Endothelial cell of umbilical vein (primary cell): ENCODE measurements at regions not wholly inside any gene's neighbourhood (a gene's known extent, or its start where the extent isn't known, plus 50 kb on each side); places are given as distances from the start of the nearest gene placed in this dataset.

Experiments
- BruUV-seq: library from RNA; stranded (reverse); fragments of 400-500 nt; replicated peaks from 2 replicates; lab custom pipeline; 2021; lab: Mats Ljungman, UMichigan
- CTCF ChIA-PET: fragments of 300-600, 350-600 bp; sonication (Branson Sonifier 250); formaldehyde crosslinking; loops from one replicate; lab custom pipeline; 2021; ENCODE audit warnings: antibody characterized with exemption, inconsistent platforms; lab: Charles Lee
- POLR2A ChIA-PET: fragments of 300-600, 350-600 bp; sonication (Branson Sonifier 250); formaldehyde crosslinking; loops from one replicate; lab custom pipeline; 2021; ENCODE audit warnings: antibody characterized with exemption, inconsistent platforms; lab: Charles Lee
- DNase-seq: peaks from one replicate; pipeline ENCODE4 v3.0.0-alpha.2; 2011; ENCODE audit warnings: low read depth, low spot score
- FAIRE-seq: peaks from 2 replicates; lab custom pipeline; 2011; peaks lifted over from hg19 to GRCh38; lab: Jason Lieb, UNC
- H2AFZ ChIP-seq: 2 replicates; pipeline ENCODE4 v1.6.0; 2012; ENCODE audit warnings: low read depth, low read length, control low read depth, inconsistent platforms
- H3K27ac ChIP-seq: 2 replicates; pipeline ENCODE4 v1.5.1; 2011; ENCODE audit warnings: low read depth, mild to moderate bottlenecking, control low read depth, low read length, moderate library complexity; ENCODE audit not compliant: insufficient read depth
- H3K27me3 ChIP-seq, 2 experiments: 2 replicates each; pipeline versions ENCODE4 v1.6.0 to v1.6.1; 2011; ENCODE audit warnings: low read length in 2 of 2, mixed read lengths in 1 of 2; ENCODE audit not compliant: control insufficient read depth in 2 of 2, insufficient read depth in 2 of 2
- H3K36me3 ChIP-seq, 2 experiments: 2 replicates in 1 of 2; 3 replicates in 1 of 2; pipeline ENCODE4 v1.5.1; 2011; ENCODE audit warnings: low read length in 2 of 2, mild to moderate bottlenecking in 1 of 2, moderate library complexity in 1 of 2; ENCODE audit not compliant: control insufficient read depth in 2 of 2, insufficient read depth in 2 of 2; ENCODE audit errors: extremely low read depth in 1 of 2
- H3K4me1 ChIP-seq: 3 replicates; pipeline ENCODE4 v1.5.1; 2011; ENCODE audit warnings: mild to moderate bottlenecking, low read length; ENCODE audit not compliant: control insufficient read depth, insufficient read depth; ENCODE audit errors: extremely low read depth
- H3K4me2 ChIP-seq: 2 replicates; pipeline ENCODE4 v1.6.1; 2011; ENCODE audit warnings: low read length, control low read depth, mixed read lengths; ENCODE audit not compliant: insufficient read depth
- H3K4me3 ChIP-seq, 3 experiments: fragments of 200-600 bp in 1 of 3; sonication (generic), shearing (Covaris generic) in 1 of 3; replicated peaks in 1 of 3; 2 replicates each; pipeline ENCODE4 v1.5.1; 2011 to 2016; ENCODE audit warnings: control low read depth in 3 of 3, low read length in 3 of 3, mild to moderate bottlenecking in 2 of 3, inconsistent platforms in 1 of 3, low read depth in 1 of 3, moderate library complexity in 1 of 3; ENCODE audit not compliant: insufficient read depth in 1 of 3
- H3K79me2 ChIP-seq: 2 replicates; pipeline ENCODE4 v1.6.0; 2012; ENCODE audit warnings: low read length, inconsistent platforms; ENCODE audit not compliant: control insufficient read depth, insufficient read depth
- H3K9ac ChIP-seq: replicated peaks from 2 replicates; pipeline ENCODE3; 2011; ENCODE audit warnings: low read length, control low read depth; ENCODE audit not compliant: insufficient read depth; ENCODE audit errors: extremely low read depth
- H3K9me1 ChIP-seq: replicated peaks from 3 replicates; pipeline ENCODE4 v1.6.0; 2011; ENCODE audit warnings: mild to moderate bottlenecking, low read length; ENCODE audit not compliant: control insufficient read depth, insufficient read depth; ENCODE audit errors: extremely low read depth
- H3K9me3 ChIP-seq: replicated peaks from 2 replicates; pipeline ENCODE4 v1.5.1; 2012; ENCODE audit warnings: low read length, inconsistent platforms; ENCODE audit not compliant: control insufficient read depth, insufficient read depth
- H4K20me1 ChIP-seq: replicated peaks from 2 replicates; pipeline ENCODE3; 2011; ENCODE audit warnings: mild to moderate bottlenecking, low read length; ENCODE audit not compliant: control insufficient read depth, insufficient read depth; ENCODE audit errors: extremely low read depth
- CTCF ChIP-seq, 2 donors: IDR thresholded peaks; 1 replicate in 1 of 2; 2 replicates in 1 of 2; pipeline ENCODE4 v1.5.1; 2011; ENCODE audit warnings: low read length in 2 of 2, mild to moderate bottlenecking in 2 of 2, moderate library complexity in 2 of 2, control low read depth in 1 of 2, inconsistent platforms in 1 of 2, low read depth in 1 of 2; ENCODE audit not compliant: insufficient read depth in 1 of 2; ENCODE audit errors: extremely low read depth in 1 of 2
- EZH2 ChIP-seq: IDR thresholded peaks from 2 replicates; pipeline ENCODE4 v1.6.1; 2012; ENCODE audit warnings: borderline replicate concordance, low read depth, mild to moderate bottlenecking, moderate library complexity, low read length, inconsistent platforms; ENCODE audit not compliant: severe bottlenecking
- FOS ChIP-seq: IDR thresholded peaks from 2 replicates; pipeline ENCODE4 v1.6.1; 2011; ENCODE audit warnings: mild to moderate bottlenecking, low read length, moderate library complexity, borderline replicate concordance; ENCODE audit not compliant: insufficient read depth
- GATA2 ChIP-seq: IDR thresholded peaks from 2 replicates; pipeline ENCODE4 v1.7.0; 2011; ENCODE audit warnings: low read depth, mild to moderate bottlenecking, moderate library complexity, mixed read lengths, low read length; ENCODE audit not compliant: insufficient read length, insufficient read depth
- JUN ChIP-seq: IDR thresholded peaks from 2 replicates; pipeline ENCODE4 v1.6.1; 2011; ENCODE audit warnings: borderline replicate concordance, low read depth; ENCODE audit not compliant: insufficient read length, insufficient read depth
- MAX ChIP-seq: IDR thresholded peaks from 2 replicates; pipeline ENCODE4 v1.6.1; 2011; ENCODE audit not compliant: insufficient read depth, insufficient read length
- MYC ChIP-seq: IDR thresholded peaks from one replicate; pipeline ENCODE4 v1.6.1; 2011; ENCODE audit warnings: mild to moderate bottlenecking, low read depth, low read length
- POLR2A ChIP-seq: IDR thresholded peaks from 2 replicates; pipeline ENCODE4 v1.6.1; 2012; ENCODE audit warnings: low read depth, mild to moderate bottlenecking, control low read depth, low read length
- POLR2AphosphoS5 ChIP-seq: IDR thresholded peaks from 2 replicates; pipeline ENCODE4 v1.6.1; 2012; ENCODE audit warnings: low read depth, mild to moderate bottlenecking, control low read depth, low read length, moderate library complexity; ENCODE audit not compliant: insufficient read depth
- dilution Hi-C: fragments of 300-500 bp; cut with MboI; formaldehyde crosslinking; loops from one replicate; pipeline ENCODE4 v1.15.0; 2019; ENCODE audit warnings: low sequenced_read_pairs; ENCODE audit not compliant: extremely low pct_ligation_motif_present
- intact Hi-C: fragments of 100-400 bp; cut with micrococcal nuclease; formaldehyde crosslinking; loops from one replicate; pipeline ENCODE4 v1.10.0; 2022

- POLR2A ChIA-PET = no interaction called here
- TF ChIP-seq JUN (no peak), POLR2AphosphoS5 (no peak), MYC (no peak)
- Histone ChIP-seq H3K27ac (no peak overlapping the region), H3K79me2 (no peaks in the 10 kb centered on the region), H4K20me1 (no peaks in the 10 kb centered on the region), H3K9me1 (no peaks in the 10 kb centered on the region), H2AFZ (no peak overlapping the region), H3K9me3 (no peaks in the 10 kb centered on the region), H3K9ac (no peak overlapping the region), H3K4me2 (no peak overlapping the region), H3K36me3 (no peaks in the 10 kb centered on the region), H3K27me3 (peaks cover 3 to 5% of the 10 kb centered on the region in 2 experiments), H3K4me1 (no peaks in the 10 kb centered on the region), H3K4me3 (no peak overlapping the region)
- intact Hi-C loops (no loop called here), dilution Hi-C loops (no loop called here)
- FAIRE-seq (no peak), DNase-seq (no peak)
- CTCF ChIA-PET = no interaction called here
- no TSS peak for BruUV-seq
These were observed 487.6 kb downstream of the PREX1 start for GRCh38 chr20:48339986-48340882.

- peaks cover 3% of the 10 kb centered on the region in 2 experiments for H3K27me3 ChIP-seq
- no peaks in the 10 kb centered on the region for H3K4me1 ChIP-seq
- POLR2A ChIA-PET = no interaction called here
- DNase-seq (no peak), FAIRE-seq (no peak)
- no peak for TF ChIP-seq FOS
- TF ChIP-seq EZH2 = no peak
- no peak for TF ChIP-seq MAX
- TF ChIP-seq JUN = no peak
- TF ChIP-seq POLR2A = no peak
- TF ChIP-seq POLR2AphosphoS5 = no peak
- TF ChIP-seq MYC = no peak
- TF ChIP-seq CTCF (IDR thresholded peaks at IDR 0.05; ENCODE audit: extremely low read depth in 1 of 2, insufficient read depth in 1 of 2, low read depth in 1 of 2, low read length in 2 of 2) = no peak
- no peak for TF ChIP-seq GATA2
- H4K20me1 ChIP-seq = no peaks in the 10 kb centered on the region
- no peak overlapping the region for H3K4me3 ChIP-seq
- no peak overlapping the region for H3K4me2 ChIP-seq
- no peak overlapping the region for H3K9ac ChIP-seq
- dilution Hi-C loops = no loop called here
- CTCF ChIA-PET = no interaction called here
- no peak overlapping the region for H2AFZ ChIP-seq
- no peaks in the 10 kb centered on the region for H3K9me1 ChIP-seq
- no TSS peak for BruUV-seq
- no peaks in the 10 kb centered on the region for H3K9me3 ChIP-seq
- H3K27ac ChIP-seq = no peak overlapping the region
- H3K36me3 ChIP-seq = no peaks in the 10 kb centered on the region
- no peaks in the 10 kb centered on the region for H3K79me2 ChIP-seq
- intact Hi-C loops = no loop called here
These were observed 488.4 kb downstream of the PREX1 start for GRCh38 chr20:48339190-48339985.
